Hepatocyte (in vitro differentiated cells): ENCODE measurements at regions not wholly inside any gene's neighbourhood (a gene's known extent, or its start where the extent isn't known, plus 50 kb on each side); places are given as distances from the start of the nearest gene placed in this dataset.

ENCODE experiments used
- EZH2 ChIP-seq: fragments of 200-600 bp; sonication (generic); IDR thresholded peaks from 2 replicates; pipeline ENCODE4 v1.6.1; 2016; ENCODE audit warnings: antibody characterized with exemption, mild to moderate bottlenecking, borderline replicate concordance
- EZH2phosphoT487 ChIP-seq: fragments of 200-600 bp; sonication (generic); IDR thresholded peaks from one replicate; pipeline ENCODE4 v1.6.1; 2018; ENCODE audit warnings: antibody characterized with exemption, mild to moderate bottlenecking, low read depth, moderate library complexity; ENCODE audit not compliant: unreplicated experiment, severe bottlenecking
- TF ChIP-seq, protein P1 (sequence below): fragments of 200-600 bp; sonication (generic); IDR thresholded peaks from 2 replicates; pipeline ENCODE4 v1.5.1; 2016; ENCODE audit warnings: antibody characterized with exemption, mild to moderate bottlenecking; ENCODE audit not compliant: poor library complexity

DNA sequence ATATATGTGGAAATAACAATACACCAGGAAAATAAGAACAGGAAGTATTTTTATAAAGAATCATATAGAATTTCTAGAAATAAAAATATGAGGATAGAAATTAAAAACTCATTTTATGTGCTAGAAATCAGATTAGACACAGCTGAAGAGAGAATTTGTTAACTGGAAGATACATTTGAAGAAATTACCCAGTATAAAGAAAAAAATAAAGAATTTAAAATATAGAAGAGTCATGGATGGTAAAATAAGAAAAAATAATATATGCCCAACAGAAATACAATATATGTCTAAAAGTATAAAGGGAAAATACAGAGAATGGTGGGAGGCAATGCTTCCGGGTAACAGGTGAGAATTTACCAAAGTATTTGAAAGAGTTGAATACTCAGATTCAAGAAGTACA lies 539.9 kb downstream of the NR4A2 start:
- TF ChIP-seq, protein P1, sequence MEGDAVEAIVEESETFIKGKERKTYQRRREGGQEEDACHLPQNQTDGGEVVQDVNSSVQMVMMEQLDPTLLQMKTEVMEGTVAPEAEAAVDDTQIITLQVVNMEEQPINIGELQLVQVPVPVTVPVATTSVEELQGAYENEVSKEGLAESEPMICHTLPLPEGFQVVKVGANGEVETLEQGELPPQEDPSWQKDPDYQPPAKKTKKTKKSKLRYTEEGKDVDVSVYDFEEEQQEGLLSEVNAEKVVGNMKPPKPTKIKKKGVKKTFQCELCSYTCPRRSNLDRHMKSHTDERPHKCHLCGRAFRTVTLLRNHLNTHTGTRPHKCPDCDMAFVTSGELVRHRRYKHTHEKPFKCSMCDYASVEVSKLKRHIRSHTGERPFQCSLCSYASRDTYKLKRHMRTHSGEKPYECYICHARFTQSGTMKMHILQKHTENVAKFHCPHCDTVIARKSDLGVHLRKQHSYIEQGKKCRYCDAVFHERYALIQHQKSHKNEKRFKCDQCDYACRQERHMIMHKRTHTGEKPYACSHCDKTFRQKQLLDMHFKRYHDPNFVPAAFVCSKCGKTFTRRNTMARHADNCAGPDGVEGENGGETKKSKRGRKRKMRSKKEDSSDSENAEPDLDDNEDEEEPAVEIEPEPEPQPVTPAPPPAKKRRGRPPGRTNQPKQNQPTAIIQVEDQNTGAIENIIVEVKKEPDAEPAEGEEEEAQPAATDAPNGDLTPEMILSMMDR: no peak
- no peak for TF ChIP-seq EZH2
- no peak for TF ChIP-seq EZH2phosphoT487
